ENCODE measurements at regions not wholly inside any gene's neighbourhood (a gene's known extent, or its start where the extent isn't known, plus 50 kb on each side); places are given as distances from the start of the nearest gene placed in this dataset.

DNA sequence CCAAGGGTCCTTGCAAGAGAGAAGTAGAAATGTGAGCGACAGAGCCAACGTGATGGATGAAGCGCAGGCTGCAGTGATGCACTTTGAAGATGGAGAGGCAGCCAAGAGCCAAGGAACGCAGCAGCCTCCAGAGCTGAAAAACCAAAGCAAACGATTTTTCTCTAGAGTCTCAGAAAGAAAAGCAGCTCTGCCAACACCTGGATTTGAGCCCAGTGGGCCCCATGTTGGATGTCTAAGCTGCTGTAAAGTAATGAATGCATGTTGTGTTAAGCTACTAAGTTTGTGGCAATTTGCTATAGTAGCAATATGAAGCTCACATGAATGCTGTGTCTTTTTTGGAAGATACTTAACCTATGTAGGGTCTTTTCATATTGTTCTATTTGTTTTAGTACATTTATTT is 894.3 kb downstream of the EFNB2 start:
- TF ChIP-seq, protein P1, sequence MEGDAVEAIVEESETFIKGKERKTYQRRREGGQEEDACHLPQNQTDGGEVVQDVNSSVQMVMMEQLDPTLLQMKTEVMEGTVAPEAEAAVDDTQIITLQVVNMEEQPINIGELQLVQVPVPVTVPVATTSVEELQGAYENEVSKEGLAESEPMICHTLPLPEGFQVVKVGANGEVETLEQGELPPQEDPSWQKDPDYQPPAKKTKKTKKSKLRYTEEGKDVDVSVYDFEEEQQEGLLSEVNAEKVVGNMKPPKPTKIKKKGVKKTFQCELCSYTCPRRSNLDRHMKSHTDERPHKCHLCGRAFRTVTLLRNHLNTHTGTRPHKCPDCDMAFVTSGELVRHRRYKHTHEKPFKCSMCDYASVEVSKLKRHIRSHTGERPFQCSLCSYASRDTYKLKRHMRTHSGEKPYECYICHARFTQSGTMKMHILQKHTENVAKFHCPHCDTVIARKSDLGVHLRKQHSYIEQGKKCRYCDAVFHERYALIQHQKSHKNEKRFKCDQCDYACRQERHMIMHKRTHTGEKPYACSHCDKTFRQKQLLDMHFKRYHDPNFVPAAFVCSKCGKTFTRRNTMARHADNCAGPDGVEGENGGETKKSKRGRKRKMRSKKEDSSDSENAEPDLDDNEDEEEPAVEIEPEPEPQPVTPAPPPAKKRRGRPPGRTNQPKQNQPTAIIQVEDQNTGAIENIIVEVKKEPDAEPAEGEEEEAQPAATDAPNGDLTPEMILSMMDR (IDR thresholded peaks at IDR 0.05), result no peak
- no peak for TF ChIP-seq POLR2A (IDR thresholded peaks at IDR 0.05)
